A673 (cell line): ENCODE measurements at regions not wholly inside any gene's neighbourhood (a gene's known extent, or its start where the extent isn't known, plus 50 kb on each side); places are given as distances from the start of the nearest gene placed in this dataset.

Experiments
- EZH2 ChIP-seq: fragments of 200-600 bp; sonication (generic); IDR thresholded peaks from 2 replicates; pipeline ENCODE4 v1.6.1; 2017; ENCODE audit warnings: borderline replicate concordance, low read depth, mild to moderate bottlenecking, mixed read lengths, antibody characterized with exemption, low read length; ENCODE audit not compliant: poor library complexity, severe bottlenecking
- TF ChIP-seq, protein P1 (sequence below): fragments of 300-800, 200-600 bp; sonication (generic); conservative IDR thresholded peaks from 2 replicates; pipeline ENCODE4 v1.5.1; 2017; ENCODE audit warnings: low read depth, mild to moderate bottlenecking, antibody characterized with exemption, low read length, moderate library complexity, mixed read lengths

- no peak for TF ChIP-seq EZH2
- TF ChIP-seq, protein P1, sequence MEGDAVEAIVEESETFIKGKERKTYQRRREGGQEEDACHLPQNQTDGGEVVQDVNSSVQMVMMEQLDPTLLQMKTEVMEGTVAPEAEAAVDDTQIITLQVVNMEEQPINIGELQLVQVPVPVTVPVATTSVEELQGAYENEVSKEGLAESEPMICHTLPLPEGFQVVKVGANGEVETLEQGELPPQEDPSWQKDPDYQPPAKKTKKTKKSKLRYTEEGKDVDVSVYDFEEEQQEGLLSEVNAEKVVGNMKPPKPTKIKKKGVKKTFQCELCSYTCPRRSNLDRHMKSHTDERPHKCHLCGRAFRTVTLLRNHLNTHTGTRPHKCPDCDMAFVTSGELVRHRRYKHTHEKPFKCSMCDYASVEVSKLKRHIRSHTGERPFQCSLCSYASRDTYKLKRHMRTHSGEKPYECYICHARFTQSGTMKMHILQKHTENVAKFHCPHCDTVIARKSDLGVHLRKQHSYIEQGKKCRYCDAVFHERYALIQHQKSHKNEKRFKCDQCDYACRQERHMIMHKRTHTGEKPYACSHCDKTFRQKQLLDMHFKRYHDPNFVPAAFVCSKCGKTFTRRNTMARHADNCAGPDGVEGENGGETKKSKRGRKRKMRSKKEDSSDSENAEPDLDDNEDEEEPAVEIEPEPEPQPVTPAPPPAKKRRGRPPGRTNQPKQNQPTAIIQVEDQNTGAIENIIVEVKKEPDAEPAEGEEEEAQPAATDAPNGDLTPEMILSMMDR = no peak
These were observed 69.1 kb upstream of the B3GAT1 start for GRCh38 chr11:134481135-134481534.
